AG04450 (cell line): ENCODE measurements at regions not wholly inside any gene's neighbourhood (a gene's known extent, or its start where the extent isn't known, plus 50 kb on each side); places are given as distances from the start of the nearest gene placed in this dataset.

Source experiments
- CTCF ChIA-PET: fragments of 300-600, 350-600 bp; formaldehyde crosslinking; extraction: SDS; loops from one replicate; lab custom pipeline; 2022; ENCODE audit warnings: antibody characterized with exemption, inconsistent platforms; lab: Charles Lee
- POLR2A ChIA-PET: fragments of 350-600 bp; formaldehyde crosslinking; extraction: SDS; loops from one replicate; lab custom pipeline; 2021; ENCODE audit warnings: antibody characterized with exemption, inconsistent platforms; lab: Yijun Ruan, JAX
- DNase-seq: peaks from one replicate; pipeline ENCODE4 v3.0.0-alpha.2; 2011; ENCODE audit warnings: low read depth, low spot score
- H3K27ac ChIP-seq: one replicate; pipeline ENCODE4 v1.5.1; 2012; ENCODE audit warnings: low read depth, low read length, control low read depth
- H3K27me3 ChIP-seq: one replicate; pipeline ENCODE4 v1.6.0; 2012; ENCODE audit warnings: low read length; ENCODE audit not compliant: control insufficient read depth, insufficient read depth
- H3K4me3 ChIP-seq: 2 replicates; pipeline ENCODE4 v1.5.1; 2011; ENCODE audit warnings: mild to moderate bottlenecking, low read depth, low read length, control low read depth
- H3K9me3 ChIP-seq: 2 replicates; pipeline ENCODE4 v1.5.1; 2012; ENCODE audit warnings: low read length; ENCODE audit not compliant: control insufficient read depth, insufficient read depth
- CTCF ChIP-seq: IDR thresholded peaks from 2 replicates; pipeline ENCODE4 v1.5.1; 2011; ENCODE audit warnings: low read depth, low read length, control low read depth, inconsistent platforms

- Histone ChIP-seq H3K4me3 (no peak overlapping the region), H3K27ac (no peak overlapping the region), H3K9me3 (no peaks in the 10 kb centered on the region), H3K27me3 (peaks cover 11% of the 10 kb centered on the region)
- CTCF ChIA-PET, result interaction anchor here (1.2 kb wide), 1 partner anchor 649 kb away, joined by 5 read pairs; no protein-coding TSS in a partner anchor
- DNase-seq, result no peak
- TF ChIP-seq CTCF, result no peak
- POLR2A ChIA-PET, result no interaction called here
Observed at GRCh38 chr5:167570431-167570830, 721.0 kb upstream of the WWC1 start.

DNA sequence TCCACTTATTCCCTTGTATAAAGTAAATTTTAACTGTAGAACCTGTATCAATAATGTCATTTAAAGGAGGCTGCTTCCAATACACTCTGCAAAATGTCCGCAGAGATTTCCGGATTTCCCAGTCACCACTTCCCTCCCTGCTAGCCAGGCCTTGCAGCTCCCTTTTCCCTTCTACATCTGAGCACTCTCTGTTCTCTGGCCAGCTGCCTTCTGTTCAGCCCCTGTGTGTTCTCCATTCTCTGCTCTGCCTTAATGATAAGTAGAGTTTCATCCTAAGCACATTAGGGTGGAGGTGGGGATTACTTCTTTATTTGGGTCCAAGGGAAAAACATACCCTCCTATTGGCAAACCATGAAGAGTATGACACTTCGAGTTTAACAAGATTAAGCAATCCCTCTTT lies 719.6 kb upstream of the WWC1 start:
- no peak for TF ChIP-seq CTCF
- no peaks in the 10 kb centered on the region for H3K9me3 ChIP-seq
- no peak overlapping the region for H3K4me3 ChIP-seq
- H3K27ac ChIP-seq, result no peak overlapping the region
- ChIA-PET CTCF (interaction anchor here (1.2 kb wide), 1 partner anchor 648 kb away, joined by 5 read pairs; no protein-coding TSS in a partner anchor), POLR2A (no interaction called here)
- no peak for DNase-seq
- H3K27me3 ChIP-seq, result peaks cover 11% of the 10 kb centered on the region

DNA sequence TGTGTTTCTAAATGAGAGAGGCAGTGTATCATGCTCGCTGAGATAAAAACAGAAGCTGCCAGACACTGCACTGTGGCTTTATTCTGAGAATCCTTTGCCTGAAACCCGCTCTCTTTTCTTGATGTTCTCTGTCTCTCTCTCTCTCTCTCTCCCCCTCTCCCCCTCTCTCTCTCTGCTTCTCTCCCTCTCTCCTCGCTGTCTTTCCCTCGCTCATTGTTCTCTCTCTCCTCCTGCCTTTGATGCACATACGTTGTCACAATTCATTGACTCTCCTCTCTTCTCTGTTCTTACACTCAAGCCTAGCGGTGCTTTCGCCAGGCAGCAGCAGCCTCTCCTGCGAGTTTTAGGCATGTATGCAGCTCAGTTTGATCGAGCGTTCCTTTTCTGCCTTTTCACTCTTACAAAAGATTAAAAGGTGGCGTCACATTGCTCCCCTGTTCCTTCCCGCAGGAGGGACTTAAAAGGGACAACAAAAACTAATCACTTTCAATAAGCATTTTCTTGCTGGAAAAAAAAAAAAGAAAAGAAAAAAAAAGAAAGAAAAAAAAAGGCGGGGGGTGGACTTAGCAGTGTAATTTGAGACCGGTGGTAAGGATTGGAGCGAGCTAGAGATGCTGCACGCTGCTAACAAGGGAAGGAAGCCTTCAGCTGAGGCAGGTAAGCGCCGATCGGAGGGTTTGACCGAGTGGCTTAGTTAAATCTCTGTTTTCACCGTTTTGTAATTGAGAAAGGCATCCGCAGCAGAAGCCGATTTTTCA lies 717.9 kb upstream of the WWC1 start:
- ChIA-PET POLR2A (no interaction called here), CTCF (interaction anchor here (1.2 kb wide), 1 partner anchor 447 kb away, joined by 3 read pairs; no protein-coding TSS in a partner anchor)
- no peaks in the 10 kb centered on the region for H3K9me3 ChIP-seq
- DNase-seq, result peak; percentile 1
- H3K27me3 ChIP-seq, result peaks cover 13% of the 10 kb centered on the region
- H3K4me3 ChIP-seq, result peak overlapping the region; percentile 57
- no peak overlapping the region for H3K27ac ChIP-seq
- 0 out of 2 replicates have a peak, but pooled peaks have one; percentile 19 for TF ChIP-seq CTCF

GRCh38 chr5:167574464-167574863 lies 717.0 kb upstream of the WWC1 start:
- CTCF ChIA-PET, result interaction anchor here (0.7 to 0.9 kb wide), 2 partner anchors 9 to 453 kb away, joined by 3 to 7 read pairs; no protein-coding TSS in a partner anchor
- peaks cover 13% of the 10 kb centered on the region for H3K27me3 ChIP-seq
- no peak for TF ChIP-seq CTCF
- no peak overlapping the region for H3K27ac ChIP-seq
- H3K4me3 ChIP-seq, result no peak overlapping the region
- no peaks in the 10 kb centered on the region for H3K9me3 ChIP-seq
- POLR2A ChIA-PET, result no interaction called here
- DNase-seq, result no peak

GRCh38 chr5:167575330-167575729 lies 716.1 kb upstream of the WWC1 start:
- CTCF ChIA-PET, result no interaction called here

More at GRCh38 chr5:167575330-167575729, 716.1 kb upstream of the WWC1 start:
- TF ChIP-seq CTCF, result no peak
- Histone ChIP-seq H3K9me3 (no peaks in the 10 kb centered on the region), H3K4me3 (no peak overlapping the region), H3K27me3 (peaks cover 13% of the 10 kb centered on the region), H3K27ac (no peak overlapping the region)
- POLR2A ChIA-PET, result no interaction called here
- no peak for DNase-seq
